OCI-LY3 (cell line): ENCODE measurements at regions not wholly inside any gene's neighbourhood (a gene's known extent, or its start where the extent isn't known, plus 50 kb on each side); places are given as distances from the start of the nearest gene placed in this dataset.

Source experiments
- CTCF ChIP-seq: fragments of 200-600, 300-600 bp; sonication (generic); IDR thresholded peaks from 2 replicates; pipeline ENCODE4 v1.5.1; 2014; ENCODE audit warnings: antibody characterized with exemption, low read length, low read depth
- EZH2phosphoT487 ChIP-seq: fragments of 200-600 bp; shearing (Covaris generic); IDR thresholded peaks from 2 replicates; pipeline ENCODE4 v1.6.1; 2018; ENCODE audit warnings: antibody characterized with exemption, mixed run types, low read depth

- TF ChIP-seq CTCF (no peak), EZH2phosphoT487 (no peak)
Observed at GRCh38 chr13:73522937-73523336, 464.1 kb downstream of the KLF5 start.
